Breast epithelium (tissue), 3 donors: ENCODE measurements at regions not wholly inside any gene's neighbourhood (a gene's known extent, or its start where the extent isn't known, plus 50 kb on each side); places are given as distances from the start of the nearest gene placed in this dataset.

Source experiments
- POLR2A ChIP-seq: fragments of 450-650 bp; IDR thresholded peaks from one replicate; pipeline ENCODE4 v1.6.1; 2016; ENCODE audit warnings: antibody characterized with exemption, mild to moderate bottlenecking, moderate library complexity
- POLR2AphosphoS5 ChIP-seq, 3 donors: sonication (generic); formaldehyde crosslinking; IDR thresholded peaks; one replicate each; pipeline ENCODE4 v1.6.1; 2017; ENCODE audit warnings: antibody characterized with exemption in 3 of 3
- TF ChIP-seq, protein P1 (sequence below), 3 donors: fragments of 450-650 bp; IDR thresholded peaks; one replicate each; pipeline ENCODE4 v1.5.1; 2016 to 2017; ENCODE audit warnings: antibody characterized with exemption in 3 of 3, mild to moderate bottlenecking in 3 of 3, moderate library complexity in 3 of 3

DNA sequence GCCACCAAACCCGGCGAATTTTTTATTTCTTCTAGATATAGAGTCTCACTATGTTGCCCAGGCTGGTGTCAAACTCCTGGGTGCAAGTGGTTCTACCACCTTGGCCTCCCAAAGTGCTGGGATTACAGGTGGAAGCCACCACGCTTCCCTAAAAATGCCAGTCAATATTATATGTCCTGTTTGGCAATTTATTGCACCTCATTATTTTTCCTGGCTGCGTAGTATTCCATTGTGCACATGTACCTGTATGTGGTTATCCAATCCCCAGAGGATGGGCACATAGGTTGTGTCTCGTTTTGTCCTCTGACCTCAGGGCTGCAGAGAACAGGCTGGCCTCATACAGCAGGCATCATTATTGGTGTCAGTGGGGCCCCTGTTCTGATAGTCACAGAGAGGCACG, 181.7 kb downstream of the C9orf50 start:
- TF ChIP-seq, protein P1, sequence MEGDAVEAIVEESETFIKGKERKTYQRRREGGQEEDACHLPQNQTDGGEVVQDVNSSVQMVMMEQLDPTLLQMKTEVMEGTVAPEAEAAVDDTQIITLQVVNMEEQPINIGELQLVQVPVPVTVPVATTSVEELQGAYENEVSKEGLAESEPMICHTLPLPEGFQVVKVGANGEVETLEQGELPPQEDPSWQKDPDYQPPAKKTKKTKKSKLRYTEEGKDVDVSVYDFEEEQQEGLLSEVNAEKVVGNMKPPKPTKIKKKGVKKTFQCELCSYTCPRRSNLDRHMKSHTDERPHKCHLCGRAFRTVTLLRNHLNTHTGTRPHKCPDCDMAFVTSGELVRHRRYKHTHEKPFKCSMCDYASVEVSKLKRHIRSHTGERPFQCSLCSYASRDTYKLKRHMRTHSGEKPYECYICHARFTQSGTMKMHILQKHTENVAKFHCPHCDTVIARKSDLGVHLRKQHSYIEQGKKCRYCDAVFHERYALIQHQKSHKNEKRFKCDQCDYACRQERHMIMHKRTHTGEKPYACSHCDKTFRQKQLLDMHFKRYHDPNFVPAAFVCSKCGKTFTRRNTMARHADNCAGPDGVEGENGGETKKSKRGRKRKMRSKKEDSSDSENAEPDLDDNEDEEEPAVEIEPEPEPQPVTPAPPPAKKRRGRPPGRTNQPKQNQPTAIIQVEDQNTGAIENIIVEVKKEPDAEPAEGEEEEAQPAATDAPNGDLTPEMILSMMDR (IDR thresholded peaks at IDR 0.05): no peak
- TF ChIP-seq POLR2AphosphoS5 (IDR thresholded peaks at IDR 0.05) (no peak), POLR2A (no peak)
